Fibroblast of skin of left quadriceps (primary cell): ENCODE measurements at regions not wholly inside any gene's neighbourhood (a gene's known extent, or its start where the extent isn't known, plus 50 kb on each side); places are given as distances from the start of the nearest gene placed in this dataset.
"Not testable (repeated sequence)": the region's sequence is repeated elsewhere in the genome, so short reads cannot be mapped to it uniquely, and the experiment has no call there.

ENCODE experiments used
- DNase-seq, 2 experiments: peaks; one replicate each; pipeline ENCODE4 v3.0.0-alpha.2; 2013; ENCODE audit warnings: low read depth in 2 of 2

DNA sequence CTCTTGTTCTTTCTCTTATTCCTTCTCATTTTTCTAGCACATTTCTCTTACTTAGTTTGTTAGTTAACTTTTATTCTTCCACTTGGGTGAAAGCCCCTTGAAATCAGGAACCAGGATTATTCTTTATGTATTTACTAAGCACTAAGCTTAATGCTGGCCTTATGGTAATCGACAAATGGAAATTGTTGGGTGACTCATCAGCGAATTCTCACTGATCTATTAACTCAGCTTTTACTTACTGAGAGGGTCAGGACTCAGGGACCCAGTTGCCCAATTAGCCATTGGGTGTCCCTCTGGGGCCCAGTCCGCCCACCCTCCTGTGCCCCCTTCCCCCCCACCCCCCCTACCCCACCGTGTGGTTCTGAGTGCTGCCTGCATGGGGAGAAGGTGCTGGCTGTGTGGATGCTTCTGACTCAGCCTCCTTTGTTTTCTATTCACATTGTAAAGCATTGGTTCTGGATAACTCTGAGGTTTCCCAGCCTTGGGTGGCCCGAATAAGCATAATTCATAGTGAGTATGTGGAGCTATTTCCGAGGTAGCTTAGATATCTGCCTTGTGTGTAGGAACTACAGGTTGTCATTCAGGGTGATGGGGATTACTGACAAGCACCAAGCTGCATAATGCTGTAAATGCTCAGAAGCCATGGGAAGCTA is 240.9 kb downstream of the FGF9 start:
- DNase-seq, result no peak

DNA sequence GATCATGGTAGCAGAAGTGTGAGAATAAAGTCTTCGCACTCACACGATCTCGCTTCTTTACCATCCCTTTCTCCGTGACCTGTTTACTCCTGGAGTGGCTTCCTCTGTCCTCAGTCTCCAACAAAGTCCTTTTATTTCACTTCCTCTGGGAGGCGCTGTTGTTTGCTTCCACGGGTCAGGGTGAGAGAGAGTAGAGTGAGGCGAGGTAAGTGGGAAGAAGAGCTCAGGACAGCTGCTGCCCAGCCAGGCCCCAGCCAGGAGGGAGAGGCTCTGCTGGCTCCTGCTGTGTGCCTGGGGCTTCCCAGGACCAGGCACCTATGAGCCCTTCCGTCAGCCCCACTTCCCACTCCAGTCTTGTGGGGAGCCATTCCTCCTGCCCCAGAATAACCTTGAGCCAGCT is 242.1 kb downstream of the FGF9 start:
- DNase-seq, result no peak

DNA sequence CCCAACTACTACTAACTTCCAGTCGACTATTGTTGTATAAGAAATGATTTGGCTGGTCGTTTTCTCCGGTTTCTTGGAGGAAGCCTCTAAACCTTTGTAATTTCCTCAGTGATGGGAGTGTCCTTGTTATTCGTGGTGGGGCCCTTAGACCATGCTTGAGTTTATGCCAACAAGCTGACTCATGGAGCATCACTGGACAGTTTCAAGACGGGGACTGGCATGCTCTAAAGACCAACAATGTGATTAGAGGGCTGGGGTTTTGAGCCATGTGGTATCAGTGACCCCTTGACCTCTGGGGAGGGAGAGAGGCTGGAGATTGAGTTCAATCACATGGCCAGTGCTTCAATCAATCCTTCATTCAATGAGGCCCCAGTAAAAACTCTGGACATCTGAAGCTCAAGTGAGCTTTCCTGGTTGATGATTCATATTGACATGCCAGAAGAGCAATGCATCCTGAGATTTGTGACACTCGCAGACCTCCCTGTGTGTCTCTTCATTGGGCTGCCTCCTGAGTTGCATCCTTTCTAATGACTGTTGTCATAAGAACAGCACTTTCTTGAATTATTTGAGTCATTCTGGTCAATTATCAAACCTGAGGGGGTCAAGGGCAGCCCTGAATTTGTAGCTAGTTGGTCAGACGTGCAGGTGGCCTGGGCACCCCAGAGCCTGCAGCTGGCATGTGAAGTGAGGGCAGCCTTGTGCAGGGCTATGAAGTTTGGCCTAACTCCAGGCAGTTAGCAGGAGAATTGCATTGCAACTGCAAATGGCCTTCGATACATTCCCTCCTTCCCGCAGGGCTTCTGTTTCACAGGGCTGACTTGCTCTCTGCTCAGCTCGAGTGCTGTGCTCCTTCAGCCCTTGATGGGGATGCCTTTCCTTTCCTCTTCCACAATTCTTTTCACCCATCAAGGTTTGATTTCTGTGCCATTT is 246.5 kb downstream of the FGF9 start:
- no peak for DNase-seq

DNA sequence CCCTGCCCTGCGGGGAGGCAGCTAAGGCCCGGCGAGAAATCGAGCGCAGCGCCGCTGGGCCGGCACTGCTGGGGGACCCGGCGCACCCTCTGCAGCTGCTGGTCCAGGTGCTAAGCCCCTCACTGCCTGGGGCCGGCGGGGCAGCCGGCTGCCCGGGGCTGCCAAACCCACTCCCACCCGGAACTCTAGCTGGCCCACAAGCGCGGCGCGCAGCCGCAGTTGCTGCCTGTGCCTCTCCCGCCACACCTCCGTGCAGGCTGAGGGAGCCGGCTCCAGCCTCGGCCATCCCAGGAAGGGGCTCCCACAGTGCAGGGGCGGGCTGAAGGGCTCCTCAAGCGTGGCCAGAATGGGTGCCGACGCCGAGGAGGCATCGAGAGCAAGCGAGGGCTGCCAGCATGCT is 249.9 kb downstream of the FGF9 start:
- not testable (repeated sequence) for DNase-seq

DNA sequence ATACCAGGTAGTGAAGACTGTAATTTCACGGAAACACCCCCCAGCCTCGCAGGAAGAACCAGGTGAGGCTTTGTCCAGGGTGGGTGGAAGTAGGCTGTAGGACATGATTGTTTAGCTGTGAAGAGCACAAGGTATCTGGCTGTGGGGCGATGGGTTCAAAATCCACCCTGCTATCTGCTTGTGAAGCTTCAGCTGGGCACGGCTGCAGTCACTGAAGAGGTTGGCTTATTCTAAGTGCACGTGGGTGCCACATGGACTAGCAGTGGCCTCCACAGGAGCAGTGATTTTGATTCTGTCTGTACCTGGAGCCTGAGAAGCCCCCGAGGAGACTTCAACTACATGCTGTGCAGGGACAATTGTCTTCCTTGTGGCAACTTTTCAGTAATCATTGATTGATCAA is 254.1 kb downstream of the FGF9 start:
- DNase-seq, result no peak

DNA sequence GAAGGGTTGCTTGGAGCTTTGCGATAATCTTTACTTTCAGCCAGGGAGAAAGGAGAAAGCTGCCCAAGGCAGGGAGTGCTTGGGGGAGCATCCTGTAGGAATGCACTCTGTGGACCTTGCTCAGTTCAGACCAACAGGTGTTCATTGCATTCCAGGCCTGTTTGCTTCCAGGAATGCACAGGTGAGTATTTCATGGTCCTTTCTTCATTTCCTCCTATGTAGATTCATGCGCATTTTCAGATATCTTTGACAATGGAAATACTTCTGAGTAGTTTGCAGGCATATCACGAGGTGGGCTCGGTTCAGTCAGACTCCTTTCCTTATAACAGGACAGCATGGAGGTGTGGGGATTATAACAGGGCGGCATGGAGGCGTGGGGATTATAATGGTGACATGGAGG is 254.8 kb downstream of the FGF9 start:
- no peak for DNase-seq

DNA sequence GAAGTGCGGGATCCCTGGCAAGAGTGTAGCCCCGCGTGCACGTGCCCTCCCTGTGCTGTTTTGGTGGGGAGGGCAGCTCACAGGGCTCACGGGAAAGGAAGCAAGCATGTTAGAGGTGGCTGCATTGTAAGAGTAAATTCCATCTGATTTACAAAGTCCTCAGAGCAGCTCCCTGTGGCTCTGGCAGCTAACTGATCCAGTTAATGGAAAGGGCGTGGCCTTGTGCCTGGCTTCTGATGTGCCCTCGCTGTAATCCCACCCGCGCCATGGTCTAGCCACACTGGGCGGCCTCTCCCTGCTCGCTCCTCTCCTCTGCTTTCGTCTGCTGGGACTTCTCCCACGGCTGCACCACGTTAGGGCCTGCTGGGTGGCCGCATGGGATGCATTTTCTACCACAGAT is 258.5 kb downstream of the FGF9 start:
- DNase-seq, result no peak

DNA sequence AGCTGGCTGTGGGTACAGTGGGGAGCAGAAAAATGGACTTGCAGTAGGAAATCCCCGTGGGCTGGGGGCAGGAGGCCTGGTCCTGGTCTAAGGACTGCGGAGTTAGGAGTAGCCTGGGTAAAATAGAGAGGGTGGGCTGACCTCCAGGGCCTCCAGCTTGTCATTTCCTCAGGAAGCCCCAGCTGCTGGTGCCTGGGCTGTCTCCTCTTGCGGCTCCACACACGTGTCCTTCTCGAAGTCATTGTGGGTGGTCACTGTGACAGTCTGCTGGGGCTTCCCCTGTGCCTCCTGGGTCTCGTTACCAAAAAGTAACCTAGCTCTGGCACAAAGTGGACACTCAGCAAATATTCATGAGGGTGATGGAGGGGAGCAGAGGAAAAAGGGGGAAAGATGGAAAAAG is 259.7 kb downstream of the FGF9 start:
- DNase-seq, result no peak

DNA sequence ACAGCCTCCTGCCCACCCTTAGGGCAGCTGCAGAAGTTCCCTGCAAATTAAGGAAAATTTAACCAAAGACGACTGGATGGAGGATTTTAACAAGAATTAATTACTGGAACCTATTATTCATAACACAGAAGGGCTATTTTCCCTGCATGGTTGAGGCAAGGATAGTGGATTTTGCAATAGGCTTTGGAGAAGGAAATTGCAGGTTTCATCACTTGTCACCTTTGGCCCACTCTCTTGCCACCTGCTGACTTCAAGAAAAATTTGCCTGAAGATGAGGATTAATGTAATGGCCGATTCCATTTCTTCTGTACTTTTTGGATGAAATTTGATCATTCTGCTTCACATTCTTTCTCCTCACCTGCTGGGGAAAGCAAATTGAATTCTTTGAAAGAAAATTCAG is 261.7 kb downstream of the FGF9 start:
- DNase-seq, result no peak

DNA sequence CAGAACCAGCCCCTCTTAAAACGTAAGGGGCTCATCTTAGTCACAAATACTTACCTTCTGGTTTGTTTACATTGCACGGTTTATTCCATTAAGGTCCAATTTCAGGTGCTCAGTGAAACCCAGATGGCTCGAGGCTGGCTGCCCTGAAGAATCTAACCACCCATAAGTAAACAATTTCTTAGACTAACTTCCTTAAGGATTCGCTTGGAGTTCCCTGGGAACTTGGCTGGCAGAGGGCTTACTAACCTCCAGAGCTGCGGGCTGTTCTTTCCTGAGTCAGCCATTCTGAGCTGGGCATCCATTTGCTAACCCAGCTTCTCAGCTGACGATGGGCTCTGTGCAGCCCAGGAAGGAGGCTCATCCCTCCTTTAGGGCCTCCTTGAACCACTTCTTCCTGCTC is 262.1 kb downstream of the FGF9 start:
- DNase-seq, result no peak

DNA sequence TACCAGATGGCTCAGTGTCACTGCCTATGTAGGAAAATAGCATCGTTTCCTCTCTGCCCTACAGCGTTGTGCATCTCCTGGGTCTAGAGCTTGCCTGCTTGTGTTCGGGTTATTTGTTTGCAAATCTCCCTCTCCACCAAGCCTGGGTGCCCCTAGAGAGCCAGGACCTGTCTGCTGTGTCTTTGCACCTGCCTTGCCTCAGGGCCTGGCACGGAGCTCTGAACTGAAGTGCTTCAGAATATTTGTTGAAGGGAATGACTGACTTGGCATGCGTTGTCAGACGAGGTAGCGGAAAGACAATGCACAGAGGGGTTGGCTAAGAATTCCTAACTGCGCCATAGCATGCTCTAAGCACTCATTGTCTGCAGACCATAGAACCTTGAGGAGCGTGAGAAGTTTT is 263.4 kb downstream of the FGF9 start:
- no peak for DNase-seq

DNA sequence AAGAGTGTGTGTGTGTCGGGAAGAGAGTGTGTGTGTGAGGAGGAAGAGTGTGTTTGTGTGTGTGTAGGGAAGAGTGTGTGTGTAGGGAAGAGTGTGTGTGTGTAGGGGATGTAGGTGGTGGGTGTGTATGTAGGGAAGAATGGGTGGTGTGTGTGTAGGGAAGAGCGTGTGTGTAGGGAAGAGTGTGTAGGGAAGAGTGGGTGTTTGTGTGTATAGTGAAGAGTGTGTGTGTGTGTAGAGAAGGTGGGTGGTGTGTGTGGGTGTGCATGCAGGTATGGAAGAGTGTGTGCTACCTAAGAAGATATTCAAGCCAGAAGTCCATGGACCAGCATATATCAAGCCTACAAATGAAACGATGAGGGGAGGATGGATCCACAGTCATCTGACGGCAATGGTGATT is 265.8 kb downstream of the FGF9 start:
- no peak for DNase-seq

DNA sequence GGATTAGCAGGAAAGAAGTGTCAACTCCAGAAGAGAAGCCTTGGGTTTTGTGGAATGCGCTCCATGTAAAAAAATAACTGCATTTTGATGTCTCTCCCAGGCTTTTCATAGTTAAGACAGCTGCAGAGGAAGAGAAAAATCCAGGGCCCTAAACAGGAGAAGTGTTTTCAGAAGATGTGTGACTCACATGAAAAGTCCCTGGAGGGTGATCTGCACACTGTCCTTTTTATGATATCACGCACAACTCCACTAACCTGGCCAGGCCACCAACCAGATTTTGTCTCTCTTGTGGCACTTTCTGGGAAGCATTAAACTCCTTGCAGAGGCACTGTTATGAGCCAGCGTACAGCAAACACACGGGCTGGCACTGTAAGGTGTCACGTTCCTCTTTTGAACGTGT is 267.3 kb downstream of the FGF9 start:
- DNase-seq, result no peak

DNA sequence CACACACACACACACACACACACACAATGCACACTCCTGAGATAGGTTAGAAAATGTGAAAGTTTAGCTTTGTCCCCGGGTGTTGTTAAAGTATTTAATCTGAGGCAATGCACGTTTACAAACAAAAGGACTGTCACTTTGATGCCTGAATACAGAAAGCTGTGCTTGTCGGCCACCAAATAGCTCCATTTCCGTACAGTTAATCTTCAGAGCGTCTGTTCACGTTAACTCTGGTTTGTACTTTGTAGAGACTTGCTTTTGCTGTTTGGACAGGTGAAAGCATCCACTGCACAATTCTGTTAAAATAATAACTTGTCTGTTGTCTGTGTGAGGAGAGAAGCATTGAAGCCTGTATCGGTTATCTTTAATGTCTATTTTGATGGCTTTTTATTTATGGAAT is 267.8 kb downstream of the FGF9 start:
- no peak for DNase-seq

DNA sequence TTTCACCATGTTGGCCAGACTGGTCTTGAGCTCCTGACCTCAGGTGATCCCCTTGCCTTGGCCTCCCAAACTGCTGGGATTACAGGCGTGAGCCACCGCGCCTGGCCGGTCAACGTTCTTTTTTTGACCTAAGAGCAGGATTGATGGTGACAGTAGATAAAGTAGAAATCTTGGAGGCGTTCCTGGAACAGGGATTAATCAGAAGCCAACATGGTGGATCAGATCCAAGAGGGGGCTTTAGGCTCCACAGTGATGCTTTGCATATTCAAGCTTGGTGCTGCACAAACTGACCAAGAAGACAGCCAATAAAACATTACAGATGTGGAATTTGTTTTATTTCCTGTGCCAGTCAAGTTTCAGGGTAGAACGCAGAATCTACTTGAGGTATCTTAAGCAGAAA is 271.2 kb downstream of the FGF9 start:
- no peak for DNase-seq

DNA sequence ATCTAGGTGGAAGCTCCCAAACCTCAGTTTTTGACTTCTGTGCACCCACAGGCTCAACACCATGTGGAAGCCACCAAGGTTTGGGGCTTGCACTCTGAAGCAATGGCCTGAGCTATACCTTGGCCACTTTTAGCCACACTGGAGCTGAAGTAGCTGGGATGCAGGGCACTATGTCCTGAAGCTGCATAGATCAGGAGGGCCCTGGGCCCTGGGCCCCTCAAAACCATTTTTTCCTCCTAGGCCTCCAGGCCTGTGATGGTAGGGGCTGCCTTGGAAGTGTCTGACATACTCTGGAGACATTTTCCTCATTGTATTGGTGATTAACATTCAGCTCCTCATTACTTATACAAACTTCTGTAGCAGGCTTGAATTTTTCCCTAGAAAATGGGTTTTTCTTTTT is 273.7 kb downstream of the FGF9 start:
- no peak for DNase-seq

DNA sequence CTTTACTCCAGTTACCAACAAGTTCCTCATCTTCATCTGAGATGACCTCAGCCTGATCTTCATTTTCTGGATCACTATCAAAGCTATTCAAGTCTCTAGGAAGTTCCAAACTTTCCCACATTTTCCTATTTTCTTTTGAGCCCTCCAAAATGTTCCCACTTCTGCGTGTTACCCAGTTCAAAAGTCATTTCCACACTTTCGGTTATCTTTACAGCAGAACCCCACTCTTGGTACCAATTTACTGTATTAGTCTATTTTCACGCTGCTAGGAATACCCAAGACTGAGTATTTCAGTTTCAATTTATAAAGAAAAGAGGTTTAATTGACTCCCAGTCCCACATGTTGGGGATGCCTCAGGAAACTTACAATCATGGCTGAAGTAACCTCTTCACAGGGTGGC is 274.3 kb downstream of the FGF9 start:
- DNase-seq, result no peak

DNA sequence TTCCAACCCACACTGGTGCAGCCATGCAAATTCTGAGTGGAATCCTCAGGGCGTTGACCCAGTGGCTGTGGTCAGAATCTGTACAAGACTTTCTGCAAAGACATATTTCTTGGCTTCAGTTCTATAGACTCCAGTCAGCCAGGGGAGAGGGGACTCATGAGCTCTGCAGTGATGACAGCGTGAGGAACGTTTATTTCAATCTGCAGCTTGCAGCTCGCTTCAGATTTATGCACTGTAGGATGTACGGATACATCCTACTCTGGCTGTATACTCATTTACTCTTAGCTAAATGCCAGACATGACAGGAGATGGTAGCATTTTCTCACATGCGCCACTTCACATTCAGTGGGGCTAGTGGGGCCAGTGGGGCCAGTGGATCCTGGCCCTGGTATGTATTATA is 276.1 kb downstream of the FGF9 start:
- DNase-seq, result no peak

DNA sequence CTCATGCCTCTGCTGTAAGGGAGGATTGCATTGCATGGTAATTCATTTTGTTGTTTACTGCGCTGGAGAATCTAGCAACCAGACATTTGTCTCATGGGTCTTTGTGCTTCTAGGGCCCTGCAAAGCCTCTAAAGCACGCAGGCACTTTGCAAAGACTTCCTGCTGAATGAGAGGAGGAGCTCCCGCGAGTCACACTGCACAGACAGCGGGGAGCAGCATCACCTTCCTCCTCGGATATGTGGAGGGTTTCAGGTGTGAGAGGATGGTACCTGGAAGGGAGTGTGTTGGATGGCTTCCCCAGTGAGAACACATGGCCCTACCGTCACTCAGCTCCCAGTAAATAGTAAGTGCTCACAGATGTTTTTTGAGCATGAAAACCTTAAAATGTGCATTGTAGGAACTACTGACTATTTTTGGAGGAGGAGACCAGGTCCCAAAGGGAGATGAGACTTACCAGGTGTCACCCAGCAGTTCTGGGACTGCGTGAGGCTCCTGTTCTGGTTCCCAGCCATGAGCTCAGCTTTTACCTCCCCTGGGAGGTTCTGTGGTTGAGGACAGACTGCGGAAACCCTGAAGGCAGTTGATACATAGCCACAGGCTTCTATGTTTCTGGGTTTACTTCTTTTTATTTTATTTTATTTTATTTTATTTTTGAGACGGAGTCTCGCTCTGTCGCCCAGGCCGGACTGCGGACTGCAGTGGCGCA is 278.0 kb downstream of the FGF9 start:
- no peak for DNase-seq

DNA sequence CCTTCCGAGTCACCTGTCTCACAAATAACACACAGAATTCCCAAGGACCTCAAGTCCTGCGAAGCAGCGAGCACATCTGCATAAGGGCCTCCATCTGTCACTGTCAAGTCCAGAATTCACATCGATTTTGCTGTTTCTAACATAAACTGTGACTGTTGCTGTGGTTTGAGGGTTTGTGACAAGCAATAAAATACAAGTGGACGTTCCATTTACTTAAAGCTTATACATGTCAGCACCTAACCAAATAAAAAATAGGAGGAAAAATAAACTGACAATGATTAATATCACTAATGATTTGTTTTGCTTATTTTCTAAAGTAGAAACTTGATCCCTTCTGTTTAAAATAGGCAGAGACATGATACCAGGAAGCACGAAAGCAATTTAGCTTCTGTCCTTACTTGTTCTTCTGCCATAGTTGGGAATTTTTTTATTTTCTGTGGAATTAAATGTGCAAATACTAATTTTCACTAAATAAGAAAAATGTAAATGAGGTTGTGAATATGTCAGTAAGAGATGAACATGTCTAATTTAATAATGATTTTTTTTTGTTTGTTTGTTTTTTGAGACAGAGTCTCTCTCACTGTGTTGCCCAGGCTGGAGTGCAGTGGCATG is 279.1 kb downstream of the FGF9 start:
- no peak for DNase-seq

DNA sequence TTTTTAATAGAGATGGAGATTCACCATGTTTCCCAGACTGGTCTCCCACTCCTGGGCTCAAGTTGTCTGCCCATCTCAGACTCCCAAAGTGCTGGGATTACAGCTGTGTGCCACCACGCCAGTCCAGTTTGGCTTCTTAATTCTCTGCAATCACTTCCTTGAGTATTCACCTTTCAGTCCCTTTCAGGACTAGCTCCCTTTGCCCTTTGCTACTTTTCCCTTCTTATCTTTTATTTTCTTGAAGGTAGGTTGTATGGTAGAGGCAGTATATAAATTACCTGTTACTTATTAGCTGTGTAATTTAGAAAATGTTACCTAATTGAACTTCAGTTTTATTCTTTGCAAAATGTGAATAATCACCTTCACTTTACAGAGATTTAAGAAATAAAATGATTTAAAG is 285.8 kb downstream of the FGF9 start:
- no peak for DNase-seq

DNA sequence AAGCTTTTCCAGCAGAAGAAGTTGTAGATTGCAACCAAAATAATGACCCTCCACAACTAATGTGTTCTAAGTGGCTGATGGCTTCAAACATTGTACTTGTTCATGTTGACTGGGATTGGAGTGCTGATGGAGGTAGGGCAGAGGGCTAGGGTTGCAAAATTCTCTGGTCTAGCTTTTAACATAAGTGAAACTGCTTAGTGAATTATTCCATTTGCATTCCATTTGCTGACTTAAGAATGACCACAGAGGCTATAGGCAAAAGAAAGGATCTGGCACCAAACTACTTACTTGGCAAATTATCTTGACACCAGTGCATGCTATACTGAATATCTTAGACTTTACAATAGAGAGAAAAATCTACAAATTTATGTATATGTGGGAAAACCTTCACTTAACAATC is 287.0 kb downstream of the FGF9 start:
- DNase-seq, result no peak
